ENCODE measurements at regions not wholly inside any gene's neighbourhood (a gene's known extent, or its start where the extent isn't known, plus 50 kb on each side); places are given as distances from the start of the nearest gene placed in this dataset.

DNA sequence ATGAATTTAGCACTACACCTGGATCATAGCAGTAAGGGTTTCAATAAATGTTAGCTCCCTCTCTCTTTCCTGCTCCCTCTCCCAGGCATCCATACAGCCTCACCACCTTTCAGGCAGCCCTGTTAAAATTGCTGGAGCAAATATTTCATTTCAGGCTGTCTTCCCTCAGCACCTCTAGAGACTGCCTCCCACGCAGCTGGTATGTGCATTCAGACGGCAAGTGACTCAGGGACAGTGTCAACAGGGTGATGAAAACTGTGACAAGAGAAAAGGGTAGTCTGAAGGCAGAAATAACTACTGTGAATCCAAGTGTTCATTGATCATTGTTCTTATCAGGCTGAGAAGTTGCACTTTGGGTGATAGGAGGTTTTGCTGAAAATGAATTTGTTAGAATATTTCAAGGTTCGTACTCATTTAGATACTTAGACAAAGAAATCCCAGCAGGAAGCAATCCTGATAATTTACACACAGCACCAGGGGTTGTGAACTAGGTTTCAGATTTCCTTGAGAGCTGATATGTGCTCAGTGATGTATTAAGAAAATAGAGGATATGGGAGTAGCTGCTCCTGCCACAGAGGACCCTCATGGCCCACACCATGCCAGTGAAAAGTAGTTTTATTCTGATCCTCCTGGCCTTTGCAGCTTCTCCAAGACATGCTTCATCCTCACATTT lies 424.2 kb downstream of the FGF13 start:
- TF ChIP-seq EP300 (IDR thresholded peaks at IDR 0.05; ENCODE audit: borderline replicate concordance in 1 of 2, low read depth in 2 of 2, low read length in 2 of 2) = no peak
- TF ChIP-seq CTCF (IDR thresholded peaks at IDR 0.05; ENCODE audit: control extremely low read depth in 1 of 3, insufficient read depth in 1 of 3, low read depth in 1 of 3, low read length in 3 of 3) = no peak
- TF ChIP-seq POLR2A (IDR thresholded peaks at IDR 0.05; ENCODE audit: control extremely low read depth in 1 of 2, low read depth in 2 of 2, low read length in 2 of 2) = no peak
- no peak for TF ChIP-seq SRF (IDR thresholded peaks at IDR 0.05; ENCODE audit: low read depth, low read length)
- TF ChIP-seq, protein P1, sequence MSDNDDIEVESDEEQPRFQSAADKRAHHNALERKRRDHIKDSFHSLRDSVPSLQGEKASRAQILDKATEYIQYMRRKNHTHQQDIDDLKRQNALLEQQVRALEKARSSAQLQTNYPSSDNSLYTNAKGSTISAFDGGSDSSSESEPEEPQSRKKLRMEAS (IDR thresholded peaks at IDR 0.05) = no peak
- TF ChIP-seq EZH2 (IDR thresholded peaks at IDR 0.05; ENCODE audit: low read depth, low read length, severe bottlenecking) = no peak
- TF ChIP-seq CHD2 (IDR thresholded peaks at IDR 0.05; ENCODE audit: low read length) = no peak
- no peak for TF ChIP-seq GABPA (IDR thresholded peaks at IDR 0.05; ENCODE audit: borderline replicate concordance, insufficient read depth, low read length)
- no peak for TF ChIP-seq CBX8 (IDR thresholded peaks at IDR 0.05; ENCODE audit: borderline replicate concordance, low read depth, low read length)
- no peak for TF ChIP-seq ZNF274 (IDR thresholded peaks at IDR 0.05; ENCODE audit: borderline replicate concordance, extremely low read depth, low read length)
